AG10803 (cell line): ENCODE measurements at regions not wholly inside any gene's neighbourhood (a gene's known extent, or its start where the extent isn't known, plus 50 kb on each side); places are given as distances from the start of the nearest gene placed in this dataset.
"Not testable (repeated sequence)": the region's sequence is repeated elsewhere in the genome, so short reads cannot be mapped to it uniquely, and the experiment has no call there.

ENCODE experiments used
- DNase-seq: peaks from one replicate; pipeline ENCODE4 v3.0.0; 2010; ENCODE audit warnings: low read depth
- H3K4me3 ChIP-seq: 2 replicates; pipeline ENCODE4 v1.5.1; 2011; ENCODE audit warnings: mild to moderate bottlenecking, low read length, control low read depth
- CTCF ChIP-seq: conservative IDR thresholded peaks from 2 replicates; pipeline ENCODE4 v1.5.1; 2011; ENCODE audit warnings: mild to moderate bottlenecking, low read length, control low read depth, inconsistent platforms

- DNase-seq = no peak
- no peak for TF ChIP-seq CTCF
- no peak overlapping the region for H3K4me3 ChIP-seq
Observed at GRCh38 chr2:198282061-198282460, 477.7 kb downstream of the PLCL1 start.

GRCh38 chr2:198280145-198280544 lies 475.8 kb downstream of the PLCL1 start:
- TF ChIP-seq CTCF = no peak
- no peak overlapping the region for H3K4me3 ChIP-seq
- DNase-seq = no peak

GRCh38 chr2:198279026-198279425 lies 474.6 kb downstream of the PLCL1 start:
- DNase-seq = peak; percentile 1
- H3K4me3 ChIP-seq = no peak overlapping the region
- TF ChIP-seq CTCF = no peak

- DNase-seq = no peak
- H3K4me3 ChIP-seq = no peak overlapping the region
- TF ChIP-seq CTCF = no peak
Observed at GRCh38 chr2:198277181-198277580, 472.8 kb downstream of the PLCL1 start.

- DNase-seq = peak; percentile 18
- no peak for TF ChIP-seq CTCF
Observed at GRCh38 chr2:198273660-198274059, 469.3 kb downstream of the PLCL1 start.

GRCh38 chr2:198270157-198270556 lies 465.8 kb downstream of the PLCL1 start:
- not testable (repeated sequence) for H3K4me3 ChIP-seq, DNase-seq

More at GRCh38 chr2:198273660-198274059, 469.3 kb downstream of the PLCL1 start:
- no peak overlapping the region for H3K4me3 ChIP-seq

- no peak for DNase-seq
- no peak overlapping the region for H3K4me3 ChIP-seq
- no peak for TF ChIP-seq CTCF
Observed at GRCh38 chr2:198268519-198268918, 464.1 kb downstream of the PLCL1 start.

- no peak overlapping the region for H3K4me3 ChIP-seq
- no peak for TF ChIP-seq CTCF
- no peak for DNase-seq
Observed at GRCh38 chr2:198259496-198259895, 455.1 kb downstream of the PLCL1 start.
